ENCODE measurements at regions not wholly inside any gene's neighbourhood (a gene's known extent, or its start where the extent isn't known, plus 50 kb on each side); places are given as distances from the start of the nearest gene placed in this dataset.

DNA sequence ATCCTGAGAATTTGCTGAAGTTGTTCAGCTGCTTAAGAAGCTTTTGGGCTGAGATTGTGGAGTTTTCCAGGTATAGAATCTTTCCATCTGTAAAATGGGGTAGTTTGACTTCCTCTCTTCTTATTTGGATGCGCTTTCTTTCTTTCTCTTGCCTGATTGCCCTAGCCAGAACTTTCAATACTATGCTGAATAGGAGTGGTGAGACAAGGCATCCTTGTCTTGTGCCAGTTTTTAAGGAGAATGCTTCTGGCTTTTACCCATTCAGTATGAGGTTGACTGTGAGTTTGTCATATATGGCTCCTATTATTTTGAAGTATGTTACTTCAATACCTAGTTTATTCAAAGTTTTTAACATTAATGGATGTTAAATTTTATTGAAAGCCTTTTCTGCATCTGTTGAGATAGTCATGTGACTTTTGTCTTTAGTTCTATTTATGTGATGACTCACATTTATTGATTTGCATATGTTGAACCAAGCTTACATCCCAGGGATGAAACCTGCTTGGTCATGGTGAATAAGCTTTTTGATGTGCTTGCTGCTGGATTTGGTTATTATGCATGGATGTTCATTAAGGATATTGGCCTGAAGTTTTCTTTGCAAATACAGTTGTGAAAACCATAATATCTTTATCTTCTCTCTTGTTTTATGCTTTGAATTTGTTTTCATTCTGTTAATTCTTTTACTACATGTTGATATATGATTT is 573.8 kb upstream of the NDST4 start:
- TF ChIP-seq CTCF (IDR thresholded peaks at IDR 0.05), result no peak
- TF ChIP-seq POLR2AphosphoS5 (IDR thresholded peaks at IDR 0.05), result no peak
- TF ChIP-seq EP300 (IDR thresholded peaks at IDR 0.05; ENCODE audit: low read depth), result no peak
- no peak for TF ChIP-seq POLR2A (IDR thresholded peaks at IDR 0.05)

Measured in transverse colon (tissue), 4 donors.